Bronchial epithelial cell (primary cell): ENCODE measurements at regions not wholly inside any gene's neighbourhood (a gene's known extent, or its start where the extent isn't known, plus 50 kb on each side); places are given as distances from the start of the nearest gene placed in this dataset.
A peak's percentile ranks its signal among the peaks of the same experiment; 100 is the strongest.
"Not testable (repeated sequence)": the region's sequence is repeated elsewhere in the genome, so short reads cannot be mapped to it uniquely, and the experiment has no call there.

Experiments
- DNase-seq: peaks from one replicate; pipeline ENCODE4 v3.0.0-alpha.2; 2010; ENCODE audit warnings: low read depth
- FAIRE-seq: peaks from 2 replicates; lab custom pipeline; 2011; peaks lifted over from hg19 to GRCh38; lab: Jason Lieb, UNC
- H3K27me3 ChIP-seq: 2 replicates; pipeline ENCODE4 v1.5.1; 2011; ENCODE audit warnings: low read length; ENCODE audit not compliant: control insufficient read depth, insufficient read depth
- H3K36me3 ChIP-seq: 2 replicates; pipeline ENCODE4 v1.5.1; 2011; ENCODE audit warnings: low read length; ENCODE audit not compliant: control insufficient read depth, insufficient read depth
- H3K4me3 ChIP-seq: 2 replicates; pipeline ENCODE4 v1.5.1; 2011; ENCODE audit warnings: mild to moderate bottlenecking, low read depth, low read length, control low read depth
- TF ChIP-seq, protein P1 (sequence below): IDR thresholded peaks from 2 replicates; pipeline ENCODE4 v1.5.1; 2011; ENCODE audit warnings: mild to moderate bottlenecking, moderate library complexity, low read length, control low read depth, inconsistent platforms; ENCODE audit not compliant: insufficient read depth, severe bottlenecking

DNA sequence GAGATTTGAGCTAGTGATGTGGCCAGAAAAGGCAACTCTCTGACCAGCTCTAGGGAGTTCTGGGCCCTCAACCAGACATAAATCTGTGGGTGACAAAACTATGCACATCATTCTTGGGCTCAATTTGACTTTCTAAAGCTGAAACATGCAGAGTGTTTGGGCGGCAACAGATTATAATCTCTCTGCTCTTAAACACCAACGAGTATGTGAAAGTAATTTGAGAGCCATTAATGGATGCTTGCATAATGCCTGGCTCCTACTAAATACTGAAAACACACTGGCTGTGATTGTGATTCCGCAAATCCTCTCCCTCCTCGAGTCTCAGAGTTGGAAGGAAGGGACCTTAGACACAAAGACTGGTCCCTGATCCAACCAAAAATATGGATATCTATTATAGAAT, 186.7 kb downstream of the UACA start:
- TF ChIP-seq, protein P1, sequence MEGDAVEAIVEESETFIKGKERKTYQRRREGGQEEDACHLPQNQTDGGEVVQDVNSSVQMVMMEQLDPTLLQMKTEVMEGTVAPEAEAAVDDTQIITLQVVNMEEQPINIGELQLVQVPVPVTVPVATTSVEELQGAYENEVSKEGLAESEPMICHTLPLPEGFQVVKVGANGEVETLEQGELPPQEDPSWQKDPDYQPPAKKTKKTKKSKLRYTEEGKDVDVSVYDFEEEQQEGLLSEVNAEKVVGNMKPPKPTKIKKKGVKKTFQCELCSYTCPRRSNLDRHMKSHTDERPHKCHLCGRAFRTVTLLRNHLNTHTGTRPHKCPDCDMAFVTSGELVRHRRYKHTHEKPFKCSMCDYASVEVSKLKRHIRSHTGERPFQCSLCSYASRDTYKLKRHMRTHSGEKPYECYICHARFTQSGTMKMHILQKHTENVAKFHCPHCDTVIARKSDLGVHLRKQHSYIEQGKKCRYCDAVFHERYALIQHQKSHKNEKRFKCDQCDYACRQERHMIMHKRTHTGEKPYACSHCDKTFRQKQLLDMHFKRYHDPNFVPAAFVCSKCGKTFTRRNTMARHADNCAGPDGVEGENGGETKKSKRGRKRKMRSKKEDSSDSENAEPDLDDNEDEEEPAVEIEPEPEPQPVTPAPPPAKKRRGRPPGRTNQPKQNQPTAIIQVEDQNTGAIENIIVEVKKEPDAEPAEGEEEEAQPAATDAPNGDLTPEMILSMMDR = no peak
- Histone ChIP-seq H3K27me3 (peaks cover 20% of the 10 kb centered on the region), H3K36me3 (no peaks in the 10 kb centered on the region), H3K4me3 (no peak overlapping the region)
- FAIRE-seq (no peak), DNase-seq (no peak)

- H3K36me3 ChIP-seq = no peaks in the 10 kb centered on the region
- TF ChIP-seq, protein P1 = no peak
- peaks cover 18% of the 10 kb centered on the region for H3K27me3 ChIP-seq
- H3K4me3 ChIP-seq = no peak overlapping the region
- no peak for DNase-seq
- FAIRE-seq = peak; percentile 18
Measured at GRCh38 chr15:70576276-70576675, 187.1 kb downstream of the UACA start.

DNA sequence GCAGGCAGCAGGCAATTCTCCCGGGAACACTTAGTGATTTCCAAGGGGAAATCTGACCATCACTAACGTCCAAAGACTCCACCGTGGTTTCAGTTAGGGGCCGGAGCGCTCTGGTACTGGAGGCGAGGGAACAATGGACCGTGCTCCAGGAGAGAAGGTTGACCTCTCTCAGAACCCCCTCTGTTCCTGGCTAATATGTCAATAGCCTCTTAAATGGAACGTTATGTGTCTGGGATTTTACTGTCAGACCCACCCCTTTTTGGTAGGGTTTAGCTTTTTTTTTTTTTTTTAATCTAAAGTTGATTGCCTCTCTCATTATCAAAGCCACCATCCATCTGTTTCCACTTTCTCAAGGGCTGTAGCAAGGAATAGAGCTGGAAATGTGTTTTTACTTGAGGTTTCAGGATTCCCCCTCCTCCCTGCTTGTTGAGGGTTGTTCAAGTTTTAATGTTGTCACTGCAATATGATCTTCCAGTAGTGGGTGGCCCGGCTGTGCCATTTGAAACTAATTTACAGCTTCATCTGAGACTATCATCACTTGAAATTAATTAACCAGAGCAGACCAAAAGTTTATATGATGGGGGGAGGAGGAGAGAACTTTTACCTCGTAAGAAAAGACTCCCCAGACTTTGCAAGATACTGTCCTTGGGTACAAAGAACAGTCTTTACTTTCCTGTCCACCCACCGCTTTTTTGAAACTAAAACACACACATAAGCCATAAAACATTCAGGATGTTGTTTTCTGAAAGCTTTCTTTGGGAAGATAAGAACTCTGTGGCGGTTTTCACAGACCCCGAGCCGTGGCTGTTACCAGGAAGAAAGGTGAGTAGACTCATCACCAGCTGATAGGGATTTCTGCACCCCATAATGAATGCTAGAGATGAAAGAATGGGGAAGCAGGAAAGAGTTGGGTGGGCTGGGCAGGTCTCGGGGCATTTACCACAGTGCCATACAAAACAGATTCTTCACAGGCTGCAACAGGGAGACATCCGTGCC, 187.8 kb downstream of the UACA start:
- Histone ChIP-seq H3K36me3 (no peaks in the 10 kb centered on the region), H3K4me3 (no peak overlapping the region), H3K27me3 (peaks cover 15% of the 10 kb centered on the region)
- FAIRE-seq = no peak
- DNase-seq = no peak
- TF ChIP-seq, protein P1 = no peak

DNA sequence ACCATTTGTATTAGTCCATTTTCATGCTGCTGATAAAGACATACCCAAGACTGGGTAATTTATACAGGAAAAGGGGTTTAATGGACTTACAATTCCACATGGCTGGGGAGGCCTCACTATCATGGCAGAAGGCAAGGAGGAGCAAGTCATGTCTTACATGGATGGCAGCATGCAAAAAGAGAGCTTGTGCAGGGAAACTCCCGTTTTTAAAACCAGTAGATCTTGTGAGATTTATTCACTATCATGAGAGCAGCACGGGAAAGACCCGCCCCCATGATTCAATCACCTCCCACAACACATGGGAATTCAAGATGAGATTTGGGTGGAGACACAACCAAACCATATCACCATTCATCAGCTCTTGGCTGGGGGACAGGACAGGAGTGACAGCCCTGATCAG, 189.0 kb downstream of the UACA start:
- H3K27me3 ChIP-seq, H3K4me3 ChIP-seq, DNase-seq, FAIRE-seq, H3K36me3 ChIP-seq: not testable (repeated sequence)

GRCh38 chr15:70573121-70573850, 190.1 kb downstream of the UACA start:
- TF ChIP-seq, protein P1 = no peak
- Histone ChIP-seq H3K4me3 (no peak overlapping the region), H3K27me3 (peaks cover 6% of the 10 kb centered on the region), H3K36me3 (no peaks in the 10 kb centered on the region)
- no peak for DNase-seq
- no peak for FAIRE-seq

- DNase-seq (peak; percentile 77), FAIRE-seq (no peak)
- TF ChIP-seq, protein P1 = no peak
- Histone ChIP-seq H3K4me3 (no peak overlapping the region), H3K27me3 (peaks cover 5% of the 10 kb centered on the region), H3K36me3 (no peaks in the 10 kb centered on the region)
Measured at GRCh38 chr15:70569714-70570231, 193.6 kb downstream of the UACA start.
